DND-41 (cell line): ENCODE measurements at regions not wholly inside any gene's neighbourhood (a gene's known extent, or its start where the extent isn't known, plus 50 kb on each side); places are given as distances from the start of the nearest gene placed in this dataset.

Experiments used
- CTCF ChIP-seq: IDR thresholded peaks from 2 replicates; pipeline ENCODE4 v1.5.1; 2012; ENCODE audit warnings: borderline replicate concordance, low read length, moderate library complexity, mild to moderate bottlenecking; ENCODE audit not compliant: poor library complexity, severe bottlenecking; ENCODE audit errors: extremely low read depth
- EZH2 ChIP-seq: IDR thresholded peaks from 3 replicates; pipeline ENCODE4 v1.6.1; 2012; ENCODE audit warnings: borderline replicate concordance, low read depth, mild to moderate bottlenecking, moderate library complexity, low read length, inconsistent platforms; ENCODE audit not compliant: severe bottlenecking

- TF ChIP-seq CTCF (no peak), EZH2 (no peak)
Observed at GRCh38 chr4:138866314-138866713, 149.3 kb upstream of the NOCT start.
